Embryonic facial prominence (tissue), 1 donor: ENCODE measurements at regions not wholly inside any gene's neighbourhood (a gene's known extent, or its start where the extent isn't known, plus 50 kb on each side); places are given as distances from the start of the nearest gene placed in this dataset.

Experiments
- DNase-seq: peaks from one replicate; pipeline ENCODE4 v3.0.0-alpha.2; 2016; ENCODE audit errors: extremely low spot score

- no peak for DNase-seq
Measured at GRCh38 chr4:100804576-100805360, 286.9 kb upstream of the EMCN start.

- DNase-seq = no peak
Measured at GRCh38 chr4:100803751-100804150, 285.9 kb upstream of the EMCN start.

- no peak for DNase-seq
Measured at GRCh38 chr4:100799761-100800539, 282.1 kb upstream of the EMCN start.

- no peak for DNase-seq
Measured at GRCh38 chr4:100797791-100798190, 280.0 kb upstream of the EMCN start.

- no peak for DNase-seq
Measured at GRCh38 chr4:100797356-100797755, 279.5 kb upstream of the EMCN start.

GRCh38 chr4:100796332-100796731 lies 278.5 kb upstream of the EMCN start:
- no peak for DNase-seq

GRCh38 chr4:100795581-100795980 lies 277.8 kb upstream of the EMCN start:
- no peak for DNase-seq

GRCh38 chr4:100790836-100791615 lies 273.2 kb upstream of the EMCN start:
- no peak for DNase-seq

- DNase-seq = no peak
Measured at GRCh38 chr4:100789991-100790390, 272.2 kb upstream of the EMCN start.

GRCh38 chr4:100786481-100786880 lies 268.7 kb upstream of the EMCN start:
- no peak for DNase-seq

- no peak for DNase-seq
Measured at GRCh38 chr4:100782356-100782755, 264.5 kb upstream of the EMCN start.

- DNase-seq = no peak
Measured at GRCh38 chr4:100781435-100781834, 263.6 kb upstream of the EMCN start.

GRCh38 chr4:100780126-100780525 lies 262.3 kb upstream of the EMCN start:
- DNase-seq = no peak

GRCh38 chr4:100778431-100778830 lies 260.6 kb upstream of the EMCN start:
- no peak for DNase-seq

GRCh38 chr4:100762738-100763137 lies 244.9 kb upstream of the EMCN start:
- DNase-seq = no peak

GRCh38 chr4:100754751-100755150 lies 236.9 kb upstream of the EMCN start:
- no peak for DNase-seq

- no peak for DNase-seq
Measured at GRCh38 chr4:100746141-100746739, 228.4 kb upstream of the EMCN start.

- no peak for DNase-seq
Measured at GRCh38 chr4:100742045-100742444, 224.2 kb upstream of the EMCN start.

GRCh38 chr4:100739426-100739825 lies 221.6 kb upstream of the EMCN start:
- no peak for DNase-seq

GRCh38 chr4:100738196-100739165 lies 220.7 kb upstream of the EMCN start:
- DNase-seq = no peak
